Breast epithelium (tissue), 3 donors: ENCODE measurements at regions not wholly inside any gene's neighbourhood (a gene's known extent, or its start where the extent isn't known, plus 50 kb on each side); places are given as distances from the start of the nearest gene placed in this dataset.

Source experiments
- CTCF ChIP-seq, 3 donors: fragments of 450-650 bp; IDR thresholded peaks; one replicate each; pipeline ENCODE4 v1.5.1; 2016 to 2017; ENCODE audit warnings: antibody characterized with exemption in 3 of 3, mild to moderate bottlenecking in 3 of 3, moderate library complexity in 3 of 3
- POLR2A ChIP-seq: fragments of 450-650 bp; IDR thresholded peaks from one replicate; pipeline ENCODE4 v1.6.1; 2016; ENCODE audit warnings: antibody characterized with exemption, mild to moderate bottlenecking, moderate library complexity
- POLR2AphosphoS5 ChIP-seq, 3 donors: sonication (generic); formaldehyde crosslinking; IDR thresholded peaks; one replicate each; pipeline ENCODE4 v1.6.1; 2017; ENCODE audit warnings: antibody characterized with exemption in 3 of 3

GRCh38 chr4:149983931-149984330, 94.3 kb upstream of the DCLK2 start:
- TF ChIP-seq POLR2A = no peak
- no peak for TF ChIP-seq CTCF (IDR thresholded peaks at IDR 0.05)
- TF ChIP-seq POLR2AphosphoS5 (IDR thresholded peaks at IDR 0.05) = no peak
